Fibroblast of lung (primary cell): ENCODE measurements at regions not wholly inside any gene's neighbourhood (a gene's known extent, or its start where the extent isn't known, plus 50 kb on each side); places are given as distances from the start of the nearest gene placed in this dataset.

Experiments used
- DNase-seq, 2 donors: peaks; one replicate each; pipeline versions ENCODE4 v3.0.0 to v3.0.0-alpha.2; 2010; ENCODE audit warnings: low read depth in 2 of 2
- H2AFZ ChIP-seq: 2 replicates; pipeline ENCODE4 v1.5.1; 2012; ENCODE audit warnings: low read length, control low read depth, inconsistent platforms
- H3K27ac ChIP-seq: 2 replicates; pipeline ENCODE4 v1.5.1; 2011; ENCODE audit warnings: low read length, control low read depth; ENCODE audit not compliant: insufficient read depth
- H3K27me3 ChIP-seq: 2 replicates; pipeline ENCODE4 v1.5.1; 2011; ENCODE audit warnings: mild to moderate bottlenecking, low read length; ENCODE audit not compliant: control insufficient read depth, insufficient read depth
- H3K36me3 ChIP-seq: 2 replicates; pipeline ENCODE4 v1.5.1; 2011; ENCODE audit warnings: low read length; ENCODE audit not compliant: control insufficient read depth, insufficient read depth
- H3K4me1 ChIP-seq: 2 replicates; pipeline ENCODE4 v1.5.1; 2011; ENCODE audit warnings: low read length; ENCODE audit not compliant: control insufficient read depth, insufficient read depth; ENCODE audit errors: extremely low read depth
- H3K4me2 ChIP-seq: 2 replicates; pipeline ENCODE4 v1.5.1; 2011; ENCODE audit warnings: low read length, control low read depth; ENCODE audit not compliant: insufficient read depth; ENCODE audit errors: extremely low read depth
- H3K4me3 ChIP-seq, 4 experiments: fragments of 200-600 bp in 1 of 4; sonication (generic) in 1 of 4; replicated peaks in 1 of 4; 2 replicates each; pipeline ENCODE4 v1.5.1; 2011 to 2016; ENCODE audit warnings: low read length in 4 of 4, low read depth in 3 of 4, mild to moderate bottlenecking in 3 of 4, control low read depth in 2 of 4, inconsistent platforms in 1 of 4, mixed read lengths in 1 of 4; ENCODE audit not compliant: insufficient read depth in 1 of 4; ENCODE audit errors: control extremely low read depth in 1 of 4
- H3K79me2 ChIP-seq: 2 replicates; pipeline ENCODE4 v1.5.1; 2012; ENCODE audit warnings: mild to moderate bottlenecking, low read length, inconsistent platforms; ENCODE audit not compliant: control insufficient read depth, insufficient read depth
- H3K9ac ChIP-seq: 2 replicates; pipeline ENCODE4 v1.5.1; 2011; ENCODE audit warnings: mild to moderate bottlenecking, low read length, control low read depth; ENCODE audit not compliant: insufficient read depth
- H3K9me3 ChIP-seq: 2 replicates; pipeline ENCODE4 v1.5.1; 2012; ENCODE audit warnings: low read depth, low read length; ENCODE audit not compliant: control insufficient read depth, insufficient read depth
- H4K20me1 ChIP-seq: 2 replicates; pipeline ENCODE4 v1.5.1; 2011; ENCODE audit warnings: low read length; ENCODE audit not compliant: control insufficient read depth, insufficient read depth; ENCODE audit errors: extremely low read depth
- CTCF ChIP-seq, 2 donors: IDR thresholded peaks in 1 of 2; conservative IDR thresholded peaks in 1 of 2; 1 replicate in 1 of 2; 2 replicates in 1 of 2; pipeline ENCODE4 v1.5.1; 2011 to 2012; ENCODE audit warnings: low read length in 2 of 2, control low read depth in 1 of 2, inconsistent platforms in 1 of 2, low read depth in 1 of 2, mild to moderate bottlenecking in 1 of 2
- EZH2 ChIP-seq: IDR thresholded peaks from 2 replicates; pipeline ENCODE4 v1.5.1; 2012; ENCODE audit warnings: low read length, control low read depth, mild to moderate bottlenecking; ENCODE audit errors: missing control alignments

GRCh38 chr13:63311587-63311986 is 1895.9 kb upstream of the PCDH20 start:
- Histone ChIP-seq H3K27me3 (no peaks in the 10 kb centered on the region), H3K9ac (no peak overlapping the region), H3K4me2 (no peak overlapping the region), H3K27ac (no peak overlapping the region), H2AFZ (no peak overlapping the region), H3K4me3 (no peak overlapping the region), H3K4me1 (no peaks in the 10 kb centered on the region), H4K20me1 (no peaks in the 10 kb centered on the region), H3K9me3 (no peaks in the 10 kb centered on the region), H3K79me2 (no peaks in the 10 kb centered on the region), H3K36me3 (no peaks in the 10 kb centered on the region)
- TF ChIP-seq CTCF (conservative IDR thresholded peaks at IDR 0.05 in 1 of 2, IDR thresholded peaks at IDR 0.05 in 1 of 2; ENCODE audit: low read depth in 1 of 2, low read length in 2 of 2) (no peak), EZH2 (no peak)
- DNase-seq = no peak

- Histone ChIP-seq H3K9me3 (no peaks in the 10 kb centered on the region), H3K79me2 (no peaks in the 10 kb centered on the region), H3K4me1 (no peaks in the 10 kb centered on the region), H3K4me2 (no peak overlapping the region), H3K36me3 (no peaks in the 10 kb centered on the region), H2AFZ (no peak overlapping the region), H3K9ac (no peak overlapping the region), H3K4me3 (no peak overlapping the region), H3K27me3 (no peaks in the 10 kb centered on the region), H4K20me1 (no peaks in the 10 kb centered on the region), H3K27ac (no peak overlapping the region)
- DNase-seq = no peak
- TF ChIP-seq CTCF (conservative IDR thresholded peaks at IDR 0.05 in 1 of 2, IDR thresholded peaks at IDR 0.05 in 1 of 2; ENCODE audit: low read depth in 1 of 2, low read length in 2 of 2) = no peak
- no peak for TF ChIP-seq EZH2
Observed at GRCh38 chr13:63308549-63309165, 1893.0 kb upstream of the PCDH20 start.

- no peaks in the 10 kb centered on the region for H4K20me1 ChIP-seq
- H3K36me3 ChIP-seq = no peaks in the 10 kb centered on the region
- no peak overlapping the region for H2AFZ ChIP-seq
- H3K27ac ChIP-seq = no peak overlapping the region
- no peaks in the 10 kb centered on the region for H3K9me3 ChIP-seq
- no peak overlapping the region for H3K9ac ChIP-seq
- H3K4me1 ChIP-seq = no peaks in the 10 kb centered on the region
- H3K4me2 ChIP-seq = no peak overlapping the region
- H3K79me2 ChIP-seq = no peaks in the 10 kb centered on the region
- no peaks in the 10 kb centered on the region for H3K27me3 ChIP-seq
- no peak overlapping the region for H3K4me3 ChIP-seq
- TF ChIP-seq EZH2 = no peak
- TF ChIP-seq CTCF (conservative IDR thresholded peaks at IDR 0.05 in 1 of 2, IDR thresholded peaks at IDR 0.05 in 1 of 2; ENCODE audit: low read depth in 1 of 2, low read length in 2 of 2) = no peak
- DNase-seq = no peak
Observed at GRCh38 chr13:63307228-63307627, 1891.6 kb upstream of the PCDH20 start.
